GM19239 (cell line): ENCODE measurements at regions not wholly inside any gene's neighbourhood (a gene's known extent, or its start where the extent isn't known, plus 50 kb on each side); places are given as distances from the start of the nearest gene placed in this dataset.
"Not testable (repeated sequence)": the region's sequence is repeated elsewhere in the genome, so short reads cannot be mapped to it uniquely, and the experiment has no call there.

Experiments
- DNase-seq: peaks from one replicate; pipeline ENCODE4 v3.0.0; 2011; ENCODE audit warnings: low spot score; ENCODE audit not compliant: insufficient read length
- FAIRE-seq: peaks from 2 replicates; lab custom pipeline; 2011; peaks lifted over from hg19 to GRCh38; lab: Jason Lieb, UNC

DNA sequence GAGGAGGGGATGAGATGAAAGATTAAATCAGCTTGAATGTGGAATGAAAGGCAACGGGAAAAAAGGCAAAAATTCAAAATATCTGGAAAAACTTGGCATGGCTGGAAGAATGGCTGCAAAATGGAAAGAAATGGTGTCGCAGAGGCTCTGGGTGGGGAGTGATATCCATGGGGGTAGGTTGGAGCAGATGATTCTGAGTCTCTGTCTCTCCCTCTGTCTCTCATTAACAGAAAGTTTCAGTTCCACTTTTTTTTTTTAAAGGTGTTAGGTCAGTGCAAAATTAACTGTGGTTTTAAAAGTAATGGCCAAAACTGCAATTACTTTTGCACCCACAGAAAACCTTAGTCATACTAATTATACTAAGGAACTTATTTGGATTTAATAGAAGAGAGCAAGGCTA lies 931.1 kb upstream of the USP9Y start:
- FAIRE-seq (peak; percentile 57), DNase-seq (no peak)

DNA sequence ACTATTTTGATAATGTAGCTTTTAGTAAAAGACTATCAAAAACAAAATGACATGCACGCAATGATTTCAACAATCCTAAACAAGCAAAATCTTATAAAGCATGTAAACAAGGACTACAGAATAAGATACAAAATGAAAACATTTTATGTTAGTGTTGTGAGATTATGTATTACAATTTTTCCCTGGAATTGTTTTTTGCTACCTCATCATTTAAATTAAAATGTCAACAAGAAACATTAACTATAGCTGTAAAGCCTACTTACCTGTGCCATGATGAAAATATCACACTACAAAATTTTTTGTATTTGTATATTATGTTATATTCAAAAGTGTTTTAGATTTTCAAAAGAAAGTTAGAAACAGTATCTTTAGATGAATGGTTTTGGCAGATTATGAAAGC lies 921.3 kb upstream of the USP9Y start:
- DNase-seq, FAIRE-seq: not testable (repeated sequence)

- FAIRE-seq, DNase-seq: not testable (repeated sequence)
Observed at GRCh38 chrY:11789057-11789456, 912.0 kb upstream of the USP9Y start.

GRCh38 chrY:11823752-11824151 lies 877.3 kb upstream of the USP9Y start:
- FAIRE-seq, DNase-seq: not testable (repeated sequence)

DNA sequence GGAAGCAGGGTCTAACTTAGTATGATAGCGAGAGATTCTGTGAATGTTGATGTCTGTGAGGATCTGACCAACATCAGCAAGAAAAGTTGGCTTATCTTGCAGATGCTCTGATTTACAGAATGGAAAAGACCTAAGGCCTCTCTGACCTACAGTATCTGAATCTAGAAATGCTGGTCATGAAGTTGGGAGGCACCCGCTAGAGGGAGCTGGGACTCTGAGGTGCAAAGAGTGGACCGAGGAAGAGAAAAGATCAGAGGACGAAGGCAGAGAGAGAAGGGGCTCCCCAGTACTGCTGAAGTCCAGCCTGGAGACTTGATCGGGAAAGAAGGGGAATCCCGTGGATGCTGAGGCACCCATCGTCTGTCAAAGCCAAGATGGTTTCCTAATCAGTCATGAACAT lies 866.8 kb upstream of the USP9Y start:
- DNase-seq, FAIRE-seq: not testable (repeated sequence)
